ENCODE measurements at regions not wholly inside any gene's neighbourhood (a gene's known extent, or its start where the extent isn't known, plus 50 kb on each side); places are given as distances from the start of the nearest gene placed in this dataset.
A peak's percentile ranks its signal among the peaks of the same experiment; 100 is the strongest.

DNA sequence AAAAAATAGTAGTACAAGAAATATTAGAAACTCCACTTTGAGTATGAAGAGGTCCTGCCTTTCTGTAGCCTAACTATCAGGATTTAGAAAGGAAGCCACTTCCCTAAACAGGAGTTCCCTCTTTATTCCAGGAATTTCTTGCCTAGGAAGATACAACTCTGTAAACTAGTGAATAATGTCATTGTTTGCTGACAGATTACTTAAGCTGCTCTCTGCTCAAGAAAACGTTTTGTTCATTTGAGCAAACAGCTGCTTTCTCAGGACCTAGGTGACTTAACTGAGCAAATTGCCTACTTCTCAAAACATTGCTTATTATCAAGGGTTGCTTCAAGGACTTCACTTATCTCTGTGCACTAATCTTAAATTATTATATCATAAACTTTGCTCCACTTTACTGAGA is 1419.4 kb upstream of the SLC10A2 start:
- Mint-ChIP-seq H3K27me3 (ENCODE audit: low read depth) (no peaks in the 10 kb centered on the region), H3K4me1 (peaks cover 20% of the 10 kb centered on the region), H3K9me3 (peaks cover 4% of the 10 kb centered on the region), H3K36me3 (ENCODE audit: low read depth) (no peaks in the 10 kb centered on the region), H3K4me3 (no peak overlapping the region), H3K27ac (peak overlapping the region in 1 of 3 experiments; percentile 24)
- TF ChIP-seq, protein P1, sequence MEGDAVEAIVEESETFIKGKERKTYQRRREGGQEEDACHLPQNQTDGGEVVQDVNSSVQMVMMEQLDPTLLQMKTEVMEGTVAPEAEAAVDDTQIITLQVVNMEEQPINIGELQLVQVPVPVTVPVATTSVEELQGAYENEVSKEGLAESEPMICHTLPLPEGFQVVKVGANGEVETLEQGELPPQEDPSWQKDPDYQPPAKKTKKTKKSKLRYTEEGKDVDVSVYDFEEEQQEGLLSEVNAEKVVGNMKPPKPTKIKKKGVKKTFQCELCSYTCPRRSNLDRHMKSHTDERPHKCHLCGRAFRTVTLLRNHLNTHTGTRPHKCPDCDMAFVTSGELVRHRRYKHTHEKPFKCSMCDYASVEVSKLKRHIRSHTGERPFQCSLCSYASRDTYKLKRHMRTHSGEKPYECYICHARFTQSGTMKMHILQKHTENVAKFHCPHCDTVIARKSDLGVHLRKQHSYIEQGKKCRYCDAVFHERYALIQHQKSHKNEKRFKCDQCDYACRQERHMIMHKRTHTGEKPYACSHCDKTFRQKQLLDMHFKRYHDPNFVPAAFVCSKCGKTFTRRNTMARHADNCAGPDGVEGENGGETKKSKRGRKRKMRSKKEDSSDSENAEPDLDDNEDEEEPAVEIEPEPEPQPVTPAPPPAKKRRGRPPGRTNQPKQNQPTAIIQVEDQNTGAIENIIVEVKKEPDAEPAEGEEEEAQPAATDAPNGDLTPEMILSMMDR (IDR thresholded peaks at IDR 0.05; ENCODE audit: unreplicated experiment in 3 of 3), result no peak

DNA sequence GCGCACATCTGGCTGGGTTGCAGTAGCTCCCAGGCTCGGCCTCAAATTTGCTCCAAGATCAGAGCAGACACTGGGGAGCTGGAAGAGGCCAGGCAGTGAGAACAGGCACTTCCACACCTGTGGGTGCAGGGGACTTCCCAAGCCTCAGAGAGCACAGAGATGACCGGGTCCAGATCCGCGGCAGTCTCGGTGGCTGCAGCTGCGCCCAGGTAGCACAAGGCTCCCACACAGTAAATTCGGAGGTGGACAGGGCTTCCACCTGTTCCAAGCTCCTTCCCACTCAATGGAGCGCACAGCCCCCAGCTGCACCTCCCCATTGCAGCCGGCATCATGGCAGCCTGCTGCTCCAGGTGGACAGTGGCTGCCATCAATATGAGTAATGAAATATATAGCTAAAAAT is 1417.4 kb upstream of the SLC10A2 start:
- H3K27me3 Mint-ChIP-seq (ENCODE audit: low read depth), result no peaks in the 10 kb centered on the region
- peaks cover 19% of the 10 kb centered on the region for H3K9me3 Mint-ChIP-seq
- TF ChIP-seq, protein P1 (IDR thresholded peaks at IDR 0.05; ENCODE audit: unreplicated experiment in 3 of 3), result no peak
- no peak overlapping the region for H3K4me3 Mint-ChIP-seq
- H3K36me3 Mint-ChIP-seq (ENCODE audit: low read depth), result no peaks in the 10 kb centered on the region
- H3K27ac Mint-ChIP-seq, result no peak overlapping the region
- H3K4me1 Mint-ChIP-seq, result peaks cover 20% of the 10 kb centered on the region

DNA sequence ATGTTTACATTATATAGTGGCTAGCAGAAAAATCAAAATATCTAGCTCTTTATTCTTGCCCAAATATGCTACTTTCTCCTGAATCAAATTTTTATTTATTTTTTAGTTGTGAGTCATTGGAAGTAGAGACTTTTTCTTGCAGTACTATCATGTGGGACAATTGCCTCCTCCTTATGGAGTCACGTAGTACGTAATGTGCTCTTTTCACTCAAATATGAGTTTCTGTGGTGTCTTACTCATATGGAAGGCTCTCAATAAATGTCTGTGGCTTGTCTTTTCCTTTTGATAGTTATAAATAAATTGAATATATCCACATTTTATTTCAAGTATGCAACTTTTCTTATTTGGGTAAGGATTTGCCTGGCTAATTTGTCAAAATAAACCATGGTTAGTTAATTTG is 1411.0 kb upstream of the SLC10A2 start:
- no peaks in the 10 kb centered on the region for H3K4me1 Mint-ChIP-seq
- peaks cover 27% of the 10 kb centered on the region for H3K9me3 Mint-ChIP-seq
- H3K27me3 Mint-ChIP-seq (ENCODE audit: low read depth), result no peaks in the 10 kb centered on the region
- no peak overlapping the region for H3K27ac Mint-ChIP-seq
- H3K36me3 Mint-ChIP-seq (ENCODE audit: low read depth), result no peaks in the 10 kb centered on the region
- H3K4me3 Mint-ChIP-seq, result no peak overlapping the region
- TF ChIP-seq, protein P1 (IDR thresholded peaks at IDR 0.05; ENCODE audit: unreplicated experiment in 3 of 3), result no peak

DNA sequence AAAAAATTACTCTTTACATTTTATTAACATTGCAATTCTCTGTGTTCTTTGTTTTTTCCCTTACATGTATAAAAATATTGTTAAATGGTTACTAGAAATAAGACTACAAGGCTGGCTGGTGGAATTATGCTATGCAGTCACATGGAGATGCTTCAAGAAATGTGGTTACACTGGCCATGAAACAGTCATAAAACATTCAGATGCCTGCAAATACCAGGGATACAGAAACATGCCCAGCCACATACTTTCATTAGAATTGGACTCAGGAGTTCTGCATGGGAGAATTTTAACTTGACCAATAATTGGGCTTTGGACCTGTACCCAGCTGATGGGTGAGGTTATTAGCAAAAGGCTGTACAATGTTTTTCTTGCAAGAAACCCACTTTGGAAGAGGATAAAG is 1407.7 kb upstream of the SLC10A2 start:
- TF ChIP-seq, protein P1 (IDR thresholded peaks at IDR 0.05; ENCODE audit: unreplicated experiment in 3 of 3), result no peak
- Mint-ChIP-seq H3K36me3 (ENCODE audit: low read depth) (no peaks in the 10 kb centered on the region), H3K4me3 (no peak overlapping the region), H3K9me3 (peaks cover 10% of the 10 kb centered on the region), H3K27me3 (ENCODE audit: low read depth) (no peaks in the 10 kb centered on the region), H3K4me1 (no peaks in the 10 kb centered on the region), H3K27ac (no peak overlapping the region)

DNA sequence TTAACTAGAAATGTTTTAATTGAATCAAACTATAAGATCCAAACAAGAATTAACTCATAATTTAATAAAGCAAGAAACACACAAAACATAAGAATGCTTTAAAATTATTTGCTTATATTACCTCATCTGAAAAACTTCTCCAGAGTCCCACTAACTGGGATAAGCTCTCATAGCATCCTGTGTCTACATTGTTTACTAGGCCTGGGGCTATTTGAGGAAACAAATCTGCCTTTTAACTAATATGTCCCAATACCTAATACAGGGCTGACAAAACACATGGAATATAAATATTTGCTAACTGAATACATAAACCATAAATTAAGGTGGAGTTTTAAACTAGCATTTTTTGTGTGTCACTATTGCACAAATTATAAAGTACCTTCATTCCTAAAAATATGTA is 1399.8 kb upstream of the SLC10A2 start:
- H3K4me1 Mint-ChIP-seq, result no peaks in the 10 kb centered on the region
- no peaks in the 10 kb centered on the region for H3K36me3 Mint-ChIP-seq (ENCODE audit: low read depth)
- H3K27ac Mint-ChIP-seq, result no peak overlapping the region
- H3K27me3 Mint-ChIP-seq (ENCODE audit: low read depth), result peaks cover 3% of the 10 kb centered on the region
- TF ChIP-seq, protein P1 (IDR thresholded peaks at IDR 0.05; ENCODE audit: unreplicated experiment in 3 of 3), result no peak
- H3K4me3 Mint-ChIP-seq, result no peak overlapping the region
- no peaks in the 10 kb centered on the region for H3K9me3 Mint-ChIP-seq

DNA sequence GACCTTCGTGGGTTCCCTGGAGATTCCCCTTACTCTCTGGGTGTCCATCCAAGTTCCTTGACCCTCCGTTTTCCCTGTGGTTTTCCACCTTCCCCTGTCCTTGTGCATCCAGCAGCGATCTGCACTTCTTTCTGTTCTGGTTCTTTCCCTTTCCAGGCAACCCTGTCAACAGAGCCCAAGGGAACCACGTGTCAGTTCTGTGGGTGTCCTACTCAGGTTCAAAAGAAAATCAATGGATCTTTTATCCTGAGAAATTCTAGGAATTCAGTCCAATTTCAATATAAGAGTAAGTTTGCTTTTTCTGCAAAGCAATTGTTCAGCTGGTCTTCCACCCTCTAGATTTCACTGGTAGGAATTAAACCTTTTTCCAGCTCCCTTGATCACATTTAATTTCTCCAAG is 1394.8 kb upstream of the SLC10A2 start:
- no peaks in the 10 kb centered on the region for H3K36me3 Mint-ChIP-seq (ENCODE audit: low read depth)
- no peaks in the 10 kb centered on the region for H3K4me1 Mint-ChIP-seq
- H3K27ac Mint-ChIP-seq, result no peak overlapping the region
- TF ChIP-seq, protein P1 (IDR thresholded peaks at IDR 0.05; ENCODE audit: unreplicated experiment in 3 of 3), result no peak
- H3K9me3 Mint-ChIP-seq, result no peaks in the 10 kb centered on the region
- no peak overlapping the region for H3K4me3 Mint-ChIP-seq
- H3K27me3 Mint-ChIP-seq (ENCODE audit: low read depth), result peaks cover 3% of the 10 kb centered on the region
